Neural progenitor cell (in vitro differentiated cells): ENCODE measurements at regions not wholly inside any gene's neighbourhood (a gene's known extent, or its start where the extent isn't known, plus 50 kb on each side); places are given as distances from the start of the nearest gene placed in this dataset.

Experiments
- DNase-seq: peaks from one replicate; pipeline ENCODE4 v3.0.0-alpha.2; 2016; ENCODE audit warnings: low spot score
- H2AFZ ChIP-seq: fragments of 200-600 bp; sonication (generic); replicated peaks from 2 replicates; pipeline ENCODE4 v1.6.1; 2016; ENCODE audit warnings: antibody characterized with exemption
- H3F3A ChIP-seq: fragments of 200-600 bp; sonication (generic); 2 replicates; pipeline ENCODE4 v1.6.1; 2016; ENCODE audit warnings: antibody characterized with exemption, low read depth
- H3K27ac ChIP-seq: fragments of 200-600 bp; sonication (generic); 2 replicates; pipeline ENCODE4 v1.5.1; 2016; ENCODE audit warnings: mild to moderate bottlenecking
- H3K27me3 ChIP-seq: fragments of 200-600 bp; sonication (generic); 2 replicates; pipeline ENCODE4 v1.6.1; 2016; ENCODE audit warnings: mild to moderate bottlenecking, moderate library complexity
- H3K36me3 ChIP-seq: fragments of 200-600 bp; sonication (generic); 2 replicates; pipeline ENCODE4 v1.5.1; 2016
- H3K4me1 ChIP-seq: fragments of 200-600 bp; sonication (generic); 2 replicates; pipeline ENCODE4 v1.6.1; 2016; ENCODE audit warnings: mixed run types
- H3K4me2 ChIP-seq: fragments of 200-600 bp; sonication (generic); 2 replicates; pipeline ENCODE4 v1.6.1; 2016
- H3K4me3 ChIP-seq: fragments of 200-600 bp; sonication (generic); 2 replicates; pipeline ENCODE4 v1.5.1; 2016
- H3K79me2 ChIP-seq: fragments of 200-600 bp; sonication (generic); 2 replicates; pipeline ENCODE4 v1.6.1; 2016; ENCODE audit warnings: low read depth
- H3K9ac ChIP-seq: fragments of 200-600 bp; sonication (generic); 2 replicates; pipeline ENCODE4 v1.6.1; 2016
- H3K9me3 ChIP-seq: fragments of 200-600 bp; sonication (generic); 2 replicates; pipeline ENCODE4 v1.5.1; 2016; ENCODE audit warnings: low read depth
- H4K20me1 ChIP-seq: fragments of 200-600 bp; sonication (generic); 2 replicates; pipeline ENCODE4 v1.6.1; 2016; ENCODE audit warnings: low read depth
- H3K27ac Mint-ChIP-seq: 3 replicates; pipeline ENCODE4 v1.8.0; 2021; ENCODE audit warnings: mixed read lengths
- H3K27me3 Mint-ChIP-seq: 2 replicates; pipeline ENCODE4 v1.8.0; 2022; ENCODE audit warnings: low read depth, mild to moderate bottlenecking, inconsistent platforms, moderate library complexity, mixed read lengths; ENCODE audit not compliant: insufficient read depth
- H3K36me3 Mint-ChIP-seq: 3 replicates; pipeline ENCODE4 v1.8.0; 2021; ENCODE audit warnings: mixed read lengths
- H3K4me1 Mint-ChIP-seq: 3 replicates; pipeline ENCODE4 v1.8.0; 2021; ENCODE audit warnings: mixed read lengths
- H3K4me3 Mint-ChIP-seq: 3 replicates; pipeline ENCODE4 v1.8.0; 2021; ENCODE audit warnings: mild to moderate bottlenecking, moderate library complexity, mixed read lengths
- H3K9me3 Mint-ChIP-seq: 3 replicates; pipeline ENCODE4 v1.8.0; 2020; ENCODE audit warnings: mixed read lengths
- CTCF ChIP-seq: fragments of 200-600 bp; sonication (generic); IDR thresholded peaks from 2 replicates; pipeline ENCODE4 v1.5.1; 2017; ENCODE audit warnings: antibody characterized with exemption, mild to moderate bottlenecking
- EZH2 ChIP-seq: fragments of 200-600 bp; sonication (generic); IDR thresholded peaks from 2 replicates; pipeline ENCODE4 v1.6.1; 2017; ENCODE audit warnings: antibody characterized with exemption, mild to moderate bottlenecking, moderate library complexity
- EZH2phosphoT487 ChIP-seq: fragments of 200-600 bp; sonication (generic); IDR thresholded peaks from 2 replicates; pipeline ENCODE4 v1.6.1; 2017; ENCODE audit warnings: antibody characterized with exemption

GRCh38 chr12:34601689-34602088 lies 579.4 kb downstream of the ALG10 start:
- Histone ChIP-seq H3F3A (no peaks in the 10 kb centered on the region), H3K4me3 (no peak overlapping the region), H3K9me3 (no peaks in the 10 kb centered on the region), H3K4me2 (no peak overlapping the region), H4K20me1 (no peaks in the 10 kb centered on the region), H2AFZ (no peak overlapping the region), H3K27ac (no peak overlapping the region), H3K27me3 (no peaks in the 10 kb centered on the region), H3K36me3 (no peaks in the 10 kb centered on the region), H3K4me1 (no peaks in the 10 kb centered on the region), H3K9ac (no peak overlapping the region), H3K79me2 (no peaks in the 10 kb centered on the region)
- H3K36me3 Mint-ChIP-seq = no peaks in the 10 kb centered on the region
- H3K9me3 Mint-ChIP-seq = peaks cover 76% of the 10 kb centered on the region
- H3K4me3 Mint-ChIP-seq = no peak overlapping the region
- no peaks in the 10 kb centered on the region for H3K4me1 Mint-ChIP-seq
- H3K27me3 Mint-ChIP-seq = peaks cover 7% of the 10 kb centered on the region
- H3K27ac Mint-ChIP-seq = no peak overlapping the region
- TF ChIP-seq EZH2 (no peak), EZH2phosphoT487 (no peak), CTCF (no peak)
- DNase-seq = no peak

- H3K4me2 ChIP-seq = no peak overlapping the region
- Mint-ChIP-seq H3K9me3 (peaks cover 71% of the 10 kb centered on the region), H3K27ac (no peak overlapping the region), H3K36me3 (no peaks in the 10 kb centered on the region), H3K4me1 (no peaks in the 10 kb centered on the region), H3K4me3 (no peak overlapping the region), H3K27me3 (peaks cover 7% of the 10 kb centered on the region)
- no peaks in the 10 kb centered on the region for H3F3A ChIP-seq
- H3K9me3 ChIP-seq = no peaks in the 10 kb centered on the region
- no peaks in the 10 kb centered on the region for H4K20me1 ChIP-seq
- no peak overlapping the region for H2AFZ ChIP-seq
- no peak overlapping the region for H3K27ac ChIP-seq
- no peaks in the 10 kb centered on the region for H3K79me2 ChIP-seq
- DNase-seq = no peak
- H3K36me3 ChIP-seq = no peaks in the 10 kb centered on the region
- no peak overlapping the region for H3K4me3 ChIP-seq
- no peaks in the 10 kb centered on the region for H3K4me1 ChIP-seq
- TF ChIP-seq EZH2phosphoT487 (no peak), CTCF (no peak), EZH2 (no peak)
- no peak overlapping the region for H3K9ac ChIP-seq
- H3K27me3 ChIP-seq = no peaks in the 10 kb centered on the region
These were observed 580.1 kb downstream of the ALG10 start for GRCh38 chr12:34602213-34602940.

GRCh38 chr12:34603382-34604035 lies 581.2 kb downstream of the ALG10 start:
- Histone ChIP-seq H3K9ac (no peak overlapping the region), H4K20me1 (no peaks in the 10 kb centered on the region), H3K27me3 (no peaks in the 10 kb centered on the region), H3K9me3 (no peaks in the 10 kb centered on the region), H3K4me1 (no peaks in the 10 kb centered on the region), H2AFZ (no peak overlapping the region), H3K27ac (no peak overlapping the region), H3F3A (no peaks in the 10 kb centered on the region), H3K4me3 (no peak overlapping the region), H3K36me3 (no peaks in the 10 kb centered on the region), H3K4me2 (no peak overlapping the region), H3K79me2 (no peaks in the 10 kb centered on the region)
- no peak for DNase-seq
- no peak for TF ChIP-seq EZH2phosphoT487
- TF ChIP-seq CTCF = no peak
- no peak for TF ChIP-seq EZH2
- Mint-ChIP-seq H3K36me3 (no peaks in the 10 kb centered on the region), H3K9me3 (peaks cover 66% of the 10 kb centered on the region), H3K4me1 (no peaks in the 10 kb centered on the region), H3K4me3 (no peak overlapping the region), H3K27me3 (peaks cover 5% of the 10 kb centered on the region), H3K27ac (no peak overlapping the region)
